Hepatocyte (in vitro differentiated cells): ENCODE measurements at regions not wholly inside any gene's neighbourhood (a gene's known extent, or its start where the extent isn't known, plus 50 kb on each side); places are given as distances from the start of the nearest gene placed in this dataset.

Source experiments
- DNase-seq: peaks from one replicate; pipeline ENCODE4 v3.0.0-alpha.2; 2016; ENCODE audit warnings: low spot score
- H2AFZ ChIP-seq: fragments of 200-600 bp; sonication (generic); 2 replicates; pipeline ENCODE4 v1.6.0; 2016; ENCODE audit warnings: antibody characterized with exemption, mild to moderate bottlenecking
- H3K27ac ChIP-seq: fragments of 200-600 bp; sonication (generic); 2 replicates; pipeline ENCODE4 v1.5.1; 2016; ENCODE audit warnings: mild to moderate bottlenecking
- H3K27me3 ChIP-seq: fragments of 200-600 bp; sonication (generic); 2 replicates; pipeline ENCODE4 v1.6.1; 2016
- H3K36me3 ChIP-seq: fragments of 200-600 bp; sonication (generic); replicated peaks from 2 replicates; pipeline ENCODE4 v1.5.1; 2016; ENCODE audit warnings: low read depth; ENCODE audit not compliant: insufficient read depth
- H3K4me1 ChIP-seq: fragments of 200-600 bp; sonication (generic); 2 replicates; pipeline ENCODE4 v1.5.1; 2016; ENCODE audit warnings: mild to moderate bottlenecking, moderate library complexity; ENCODE audit not compliant: insufficient read depth
- H3K4me2 ChIP-seq: fragments of 200-600 bp; sonication (generic); 2 replicates; pipeline ENCODE4 v1.6.0; 2016
- H3K4me3 ChIP-seq: fragments of 200-600 bp; sonication (generic); 2 replicates; pipeline ENCODE4 v1.5.1; 2016; ENCODE audit warnings: mild to moderate bottlenecking
- H3K79me2 ChIP-seq: fragments of 200-600 bp; sonication (generic); 2 replicates; pipeline ENCODE4 v1.6.0; 2017; ENCODE audit warnings: mild to moderate bottlenecking
- H3K9me2 ChIP-seq: fragments of 200-600 bp; sonication (generic); replicated peaks from 2 replicates; pipeline ENCODE4 v1.6.0; 2017; ENCODE audit warnings: mild to moderate bottlenecking; ENCODE audit not compliant: insufficient read depth
- H3K9me3 ChIP-seq: fragments of 200-600 bp; sonication (generic); 2 replicates; pipeline ENCODE4 v1.5.1; 2016; ENCODE audit warnings: low read depth, mild to moderate bottlenecking
- H4K20me1 ChIP-seq: fragments of 200-600 bp; sonication (generic); 2 replicates; pipeline ENCODE4 v1.6.0; 2016; ENCODE audit warnings: mild to moderate bottlenecking; ENCODE audit not compliant: insufficient read depth, poor library complexity, severe bottlenecking
- EZH2 ChIP-seq: fragments of 200-600 bp; sonication (generic); IDR thresholded peaks from 2 replicates; pipeline ENCODE4 v1.6.1; 2016; ENCODE audit warnings: antibody characterized with exemption, mild to moderate bottlenecking, borderline replicate concordance
- EZH2phosphoT487 ChIP-seq: fragments of 200-600 bp; sonication (generic); IDR thresholded peaks from one replicate; pipeline ENCODE4 v1.6.1; 2018; ENCODE audit warnings: antibody characterized with exemption, mild to moderate bottlenecking, low read depth, moderate library complexity; ENCODE audit not compliant: unreplicated experiment, severe bottlenecking
- WGBS: methylation state at CpG from one replicate; pipeline ENCODE4 v1.1.6; 2016; ENCODE audit warnings: low lambda C conversion rate; ENCODE audit errors: missing lambda C conversion rate; 5-methylcytosine and 5-hydroxymethylcytosine counted together
- TF ChIP-seq, protein P1 (sequence below): fragments of 200-600 bp; sonication (generic); IDR thresholded peaks from 2 replicates; pipeline ENCODE4 v1.5.1; 2016; ENCODE audit warnings: antibody characterized with exemption, mild to moderate bottlenecking; ENCODE audit not compliant: poor library complexity

- DNase-seq = no peak
- 75% methylated on average over 9 of the region's 9 CpGs for WGBS
- Histone ChIP-seq H3K4me3 (no peak overlapping the region), H3K4me2 (no peak overlapping the region), H2AFZ (no peak overlapping the region), H3K9me2 (no peaks in the 10 kb centered on the region), H3K36me3 (no peaks in the 10 kb centered on the region), H3K79me2 (no peaks in the 10 kb centered on the region), H3K9me3 (no peaks in the 10 kb centered on the region), H3K27ac (no peak overlapping the region), H3K4me1 (no peaks in the 10 kb centered on the region), H3K27me3 (no peaks in the 10 kb centered on the region), H4K20me1 (no peaks in the 10 kb centered on the region)
- TF ChIP-seq EZH2 (no peak), EZH2phosphoT487 (no peak)
- TF ChIP-seq, protein P1, sequence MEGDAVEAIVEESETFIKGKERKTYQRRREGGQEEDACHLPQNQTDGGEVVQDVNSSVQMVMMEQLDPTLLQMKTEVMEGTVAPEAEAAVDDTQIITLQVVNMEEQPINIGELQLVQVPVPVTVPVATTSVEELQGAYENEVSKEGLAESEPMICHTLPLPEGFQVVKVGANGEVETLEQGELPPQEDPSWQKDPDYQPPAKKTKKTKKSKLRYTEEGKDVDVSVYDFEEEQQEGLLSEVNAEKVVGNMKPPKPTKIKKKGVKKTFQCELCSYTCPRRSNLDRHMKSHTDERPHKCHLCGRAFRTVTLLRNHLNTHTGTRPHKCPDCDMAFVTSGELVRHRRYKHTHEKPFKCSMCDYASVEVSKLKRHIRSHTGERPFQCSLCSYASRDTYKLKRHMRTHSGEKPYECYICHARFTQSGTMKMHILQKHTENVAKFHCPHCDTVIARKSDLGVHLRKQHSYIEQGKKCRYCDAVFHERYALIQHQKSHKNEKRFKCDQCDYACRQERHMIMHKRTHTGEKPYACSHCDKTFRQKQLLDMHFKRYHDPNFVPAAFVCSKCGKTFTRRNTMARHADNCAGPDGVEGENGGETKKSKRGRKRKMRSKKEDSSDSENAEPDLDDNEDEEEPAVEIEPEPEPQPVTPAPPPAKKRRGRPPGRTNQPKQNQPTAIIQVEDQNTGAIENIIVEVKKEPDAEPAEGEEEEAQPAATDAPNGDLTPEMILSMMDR = no peak
These were observed 125.9 kb upstream of the MLN start for GRCh38 chr6:33929575-33930288.

DNA sequence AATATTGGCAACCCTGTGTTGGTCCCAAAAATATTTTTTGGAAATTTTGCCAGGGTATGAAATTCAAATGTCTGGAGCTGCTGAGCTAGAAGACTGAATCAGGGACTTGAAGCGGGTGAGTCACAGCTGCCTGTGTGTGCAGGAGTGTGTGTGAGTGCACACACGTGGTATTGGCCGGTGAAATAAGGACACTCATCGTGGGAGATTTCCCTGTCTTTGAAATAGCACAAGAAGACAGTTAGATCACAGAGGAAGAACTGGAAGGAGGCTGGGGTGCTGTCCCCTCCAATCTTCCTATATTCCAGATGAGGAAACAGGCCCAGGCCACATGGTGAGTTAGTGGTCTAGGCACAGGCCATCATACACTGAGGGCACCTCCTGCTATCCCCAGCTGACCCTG is 123.8 kb upstream of the MLN start:
- DNase-seq = no peak
- H4K20me1 ChIP-seq = no peaks in the 10 kb centered on the region
- no peaks in the 10 kb centered on the region for H3K36me3 ChIP-seq
- no peak overlapping the region for H3K4me2 ChIP-seq
- WGBS = 77% methylated on average over 4 of the region's 4 CpGs
- no peaks in the 10 kb centered on the region for H3K4me1 ChIP-seq
- no peak overlapping the region for H2AFZ ChIP-seq
- no peaks in the 10 kb centered on the region for H3K27me3 ChIP-seq
- H3K79me2 ChIP-seq = no peaks in the 10 kb centered on the region
- H3K9me2 ChIP-seq = no peaks in the 10 kb centered on the region
- TF ChIP-seq, protein P1 = no peak
- TF ChIP-seq EZH2 (no peak), EZH2phosphoT487 (no peak)
- no peaks in the 10 kb centered on the region for H3K9me3 ChIP-seq
- H3K4me3 ChIP-seq = no peak overlapping the region
- H3K27ac ChIP-seq = no peak overlapping the region

GRCh38 chr6:33927112-33927511 is 123.3 kb upstream of the MLN start:
- Histone ChIP-seq H3K4me1 (no peaks in the 10 kb centered on the region), H4K20me1 (no peaks in the 10 kb centered on the region), H3K27me3 (no peaks in the 10 kb centered on the region), H3K36me3 (no peaks in the 10 kb centered on the region), H3K9me2 (no peaks in the 10 kb centered on the region), H3K4me3 (no peak overlapping the region), H3K79me2 (no peaks in the 10 kb centered on the region), H3K27ac (no peak overlapping the region), H3K4me2 (no peak overlapping the region), H2AFZ (no peak overlapping the region), H3K9me3 (no peaks in the 10 kb centered on the region)
- TF ChIP-seq, protein P1 = no peak
- TF ChIP-seq EZH2phosphoT487 = no peak
- no peak for TF ChIP-seq EZH2
- WGBS = 66% methylated on average over 4 of the region's 4 CpGs
- DNase-seq = no peak
